ENCODE measurements at regions not wholly inside any gene's neighbourhood (a gene's known extent, or its start where the extent isn't known, plus 50 kb on each side); places are given as distances from the start of the nearest gene placed in this dataset.
"Not testable (repeated sequence)": the region's sequence is repeated elsewhere in the genome, so short reads cannot be mapped to it uniquely, and the experiment has no call there.

GRCh38 chr10:23493711-23494110 is 54.8 kb downstream of the OTUD1 start:
- no peak for DNase-seq (ENCODE audit: low read depth in 2 of 2)

GRCh38 chr10:23496727-23497126 is 57.9 kb downstream of the OTUD1 start:
- no peak for DNase-seq (ENCODE audit: low read depth in 2 of 2)

DNA sequence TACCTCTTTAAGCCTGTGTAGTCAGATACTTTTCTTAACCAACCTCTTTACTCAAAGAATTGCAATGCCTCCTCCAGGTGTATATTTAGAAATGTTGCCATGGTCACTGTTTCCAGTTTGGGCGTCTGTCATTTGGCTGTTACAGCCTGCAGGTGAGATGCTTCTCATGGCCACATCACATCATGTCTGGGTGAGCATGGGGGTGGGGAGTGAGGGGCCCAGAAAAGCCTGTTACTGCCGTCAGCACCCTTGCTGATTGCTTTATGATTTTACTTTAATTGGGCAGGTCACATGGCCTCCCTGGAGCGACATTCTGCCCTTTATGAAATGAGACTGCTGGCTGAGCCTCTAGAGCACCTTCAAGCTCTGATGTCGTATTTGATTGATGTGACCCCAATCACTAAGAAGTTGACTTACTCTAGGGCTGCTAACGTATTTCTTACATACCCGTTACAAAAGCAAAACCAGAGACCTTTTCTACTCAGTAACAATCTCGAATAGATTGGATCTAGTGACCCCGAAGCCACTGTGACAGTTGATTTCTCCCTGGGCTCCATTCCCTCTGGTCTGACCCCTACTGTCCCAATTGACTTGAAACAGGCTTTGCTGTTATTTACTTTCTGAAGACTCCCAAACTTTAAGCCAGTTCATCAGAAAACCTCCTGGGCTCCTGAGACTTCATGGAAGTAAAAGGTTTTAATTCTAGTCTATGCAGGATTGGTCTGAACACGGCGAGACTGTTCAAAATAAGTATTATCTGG is 60.7 kb downstream of the OTUD1 start:
- DNase-seq (ENCODE audit: low read depth in 2 of 2), result no peak

DNA sequence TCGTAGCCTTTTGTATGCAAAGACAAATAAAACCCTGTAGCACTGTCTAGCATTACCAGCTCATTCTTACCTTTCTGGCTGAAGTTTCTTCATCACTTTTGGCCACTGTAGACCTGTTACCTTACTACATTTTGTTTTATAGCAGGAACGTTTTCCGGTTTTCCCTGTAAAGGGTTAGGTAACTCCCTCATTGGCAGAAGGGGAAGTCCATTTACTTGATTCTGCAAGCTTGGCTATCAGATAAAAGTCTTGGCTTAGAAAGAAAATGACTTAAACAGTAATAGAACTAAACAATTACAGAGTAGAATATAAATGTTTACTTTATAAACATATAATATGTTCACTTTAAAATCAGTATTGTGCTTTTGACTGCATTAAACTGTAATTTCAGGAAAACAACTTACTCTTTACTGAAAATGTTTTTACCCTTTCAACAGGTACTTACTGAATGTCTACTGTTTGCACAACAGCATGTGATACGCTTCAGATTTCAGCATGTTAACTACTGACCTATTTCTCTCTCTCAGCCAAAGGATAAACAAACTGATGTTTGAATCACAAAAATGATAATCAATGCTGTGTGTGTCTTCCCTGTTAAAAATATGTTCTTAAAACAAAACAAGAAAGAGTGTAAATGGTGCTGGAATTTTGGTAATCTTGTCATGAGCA is 67.1 kb downstream of the OTUD1 start:
- no peak for DNase-seq (ENCODE audit: low read depth in 2 of 2)

DNA sequence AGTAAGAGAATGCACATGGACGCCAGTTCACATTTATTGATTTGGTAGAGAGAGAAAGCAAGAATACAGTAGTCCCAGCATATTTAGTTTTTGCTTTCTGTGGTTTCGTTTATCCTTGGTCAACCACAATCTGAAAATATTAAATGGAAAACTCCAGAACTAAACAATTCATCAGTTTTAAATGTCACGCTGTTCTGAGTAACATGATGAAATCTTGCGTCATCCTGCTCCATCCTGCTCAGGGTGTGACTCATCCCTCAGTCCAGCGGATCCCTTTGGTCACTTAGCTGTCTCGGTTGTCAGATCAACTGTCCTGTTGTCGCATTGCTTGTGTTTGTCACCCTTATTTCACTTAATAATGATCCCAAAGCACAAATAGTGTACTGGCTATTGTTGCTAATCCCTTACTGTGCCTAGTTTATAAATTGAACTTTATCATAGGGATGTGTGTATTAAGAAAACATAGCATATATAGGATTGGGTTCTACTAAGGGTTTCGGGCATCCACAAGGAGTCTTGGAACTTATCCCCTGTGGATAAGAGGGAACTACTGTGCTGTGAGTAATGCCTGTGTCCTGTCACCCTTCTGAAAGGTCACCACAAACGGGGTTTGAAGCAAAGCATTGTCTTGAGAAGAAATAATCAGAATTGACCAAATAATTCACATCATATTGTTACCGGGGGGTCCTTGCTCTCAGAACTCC is 73.6 kb downstream of the OTUD1 start:
- no peak for DNase-seq (ENCODE audit: low read depth in 2 of 2)

DNA sequence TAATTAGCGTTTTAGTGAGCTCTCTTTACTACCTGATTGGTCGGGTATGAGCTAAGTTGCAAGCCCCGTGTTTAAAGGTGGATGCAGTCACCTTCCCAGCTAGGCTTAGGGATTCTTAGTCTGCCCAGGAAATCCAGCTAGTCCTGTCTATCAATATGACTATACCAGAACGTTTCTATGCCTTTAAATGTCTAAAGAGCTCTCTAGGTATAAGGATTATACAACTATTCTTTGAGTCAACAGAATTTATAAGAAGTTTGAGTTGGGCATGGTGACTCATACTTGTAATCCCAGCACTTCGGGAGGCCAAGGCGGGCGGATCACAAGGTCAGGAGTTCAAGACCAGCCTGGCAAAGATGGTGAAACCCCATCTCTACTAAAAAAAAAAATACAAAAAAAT is 74.7 kb downstream of the OTUD1 start:
- not testable (repeated sequence) for DNase-seq (ENCODE audit: low read depth in 2 of 2)

DNA sequence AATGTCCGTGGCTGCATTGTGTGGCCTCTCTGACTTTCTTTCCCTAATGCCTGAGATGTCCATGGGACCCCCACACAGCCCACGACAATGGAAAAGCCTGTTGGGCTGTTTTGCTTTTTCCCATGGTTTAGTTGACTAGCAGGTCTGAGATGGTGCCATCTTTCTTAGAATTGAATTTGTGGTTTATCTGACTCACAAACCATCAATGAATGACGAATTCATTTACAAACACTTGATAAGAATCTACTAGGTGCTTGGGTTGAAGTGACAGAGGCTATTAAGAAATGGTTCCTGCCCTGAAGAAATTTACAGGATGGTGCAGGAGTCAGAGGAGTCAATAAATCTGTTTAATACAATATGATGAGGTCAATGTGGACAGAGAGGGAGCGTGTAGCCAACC is 75.4 kb downstream of the OTUD1 start:
- no peak for DNase-seq (ENCODE audit: low read depth in 2 of 2)

GRCh38 chr10:23516530-23516929 is 77.7 kb downstream of the OTUD1 start:
- DNase-seq (ENCODE audit: low read depth in 2 of 2), result no peak

- DNase-seq (ENCODE audit: low read depth in 2 of 2), result no peak
These were observed 78.3 kb downstream of the OTUD1 start for GRCh38 chr10:23517155-23517554.

DNA sequence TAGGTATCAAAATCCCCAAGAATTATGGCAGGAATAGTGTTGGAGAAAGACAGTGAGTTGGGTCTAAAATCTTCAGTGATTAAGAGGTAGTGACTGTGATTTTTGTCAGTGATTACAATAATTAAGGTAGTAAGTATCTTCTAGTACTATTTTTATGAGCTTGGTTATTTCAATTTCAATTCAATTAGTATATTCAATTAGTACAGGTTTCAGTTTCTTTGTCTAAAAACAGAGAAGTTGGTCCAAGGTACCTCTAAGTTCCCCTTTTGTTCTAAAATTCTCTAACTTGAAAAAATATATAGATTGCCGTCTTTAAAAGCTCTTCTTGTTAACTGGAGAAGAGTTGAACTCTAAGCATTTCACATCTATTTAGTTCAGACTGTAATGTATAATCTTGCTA is 82.9 kb downstream of the OTUD1 start:
- no peak for DNase-seq (ENCODE audit: low read depth in 2 of 2)

GRCh38 chr10:23522345-23522744 is 83.5 kb downstream of the OTUD1 start:
- no peak for DNase-seq (ENCODE audit: low read depth in 2 of 2)

GRCh38 chr10:23523251-23523650 is 84.4 kb downstream of the OTUD1 start:
- no peak for DNase-seq (ENCODE audit: low read depth in 2 of 2)

DNA sequence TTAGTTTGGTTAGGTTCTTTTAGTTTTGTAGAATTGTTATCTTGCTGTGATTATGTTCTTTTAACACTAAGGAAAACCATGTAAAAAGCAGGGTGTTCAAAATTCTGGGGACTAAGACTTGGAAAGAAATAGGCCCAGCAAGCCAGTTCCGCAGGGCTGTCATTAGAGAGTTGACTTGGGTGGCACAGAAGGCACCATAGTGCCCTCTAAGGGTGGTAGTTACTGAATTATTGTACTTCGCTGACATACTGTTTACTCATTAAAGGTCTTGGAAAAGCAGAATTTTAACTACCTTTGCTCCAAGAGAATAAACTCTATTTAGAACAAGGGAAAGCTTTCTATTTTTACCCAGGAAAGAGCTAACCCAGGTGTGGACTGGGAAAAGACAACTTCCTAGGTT is 86.5 kb downstream of the OTUD1 start:
- no peak for DNase-seq (ENCODE audit: low read depth in 2 of 2)

- no peak for DNase-seq (ENCODE audit: low read depth in 2 of 2)
These were observed 89.5 kb downstream of the OTUD1 start for GRCh38 chr10:23528419-23528818.

DNA sequence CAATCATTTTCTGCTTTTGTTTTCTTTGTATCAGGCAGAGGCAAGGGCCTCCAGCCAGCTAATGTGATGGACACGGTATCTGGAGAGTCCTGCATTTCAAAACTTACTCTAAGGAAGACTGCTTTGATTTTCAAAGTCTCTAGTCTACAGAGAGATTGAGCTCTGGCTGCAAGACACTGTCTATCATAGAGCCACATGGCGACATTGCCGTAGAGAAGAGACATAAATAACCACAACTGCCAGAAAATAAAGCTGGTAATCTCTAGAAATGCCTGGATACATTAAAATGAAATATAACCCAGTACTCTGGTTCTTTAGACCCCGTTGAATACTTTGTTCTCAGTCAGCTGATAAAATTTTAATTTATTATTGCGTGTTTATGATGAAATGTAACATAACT is 90.8 kb downstream of the OTUD1 start:
- no peak for DNase-seq (ENCODE audit: low read depth in 2 of 2)

- no peak for DNase-seq (ENCODE audit: low read depth in 2 of 2)
These were observed 91.2 kb downstream of the OTUD1 start for GRCh38 chr10:23530079-23530478.

DNA sequence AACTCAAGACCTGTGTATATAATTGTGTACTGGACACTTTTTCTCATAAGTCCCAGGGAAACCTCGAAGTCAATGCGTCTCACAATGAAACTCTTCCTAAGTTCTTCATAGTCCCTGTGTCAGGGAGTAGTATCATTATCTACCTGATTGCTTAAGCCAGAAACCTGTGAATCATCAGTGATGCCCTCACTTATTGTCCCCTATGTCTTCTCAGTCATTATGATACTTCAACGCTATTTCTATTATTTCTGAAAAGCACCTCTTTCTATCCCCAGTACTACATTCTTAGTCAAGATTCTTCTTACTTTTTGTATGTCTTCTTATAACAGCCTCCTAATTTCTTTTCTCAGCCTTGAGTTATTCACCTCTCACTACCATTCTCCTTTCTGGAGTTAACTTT is 94.3 kb downstream of the OTUD1 start:
- DNase-seq (ENCODE audit: low read depth in 2 of 2), result no peak

DNA sequence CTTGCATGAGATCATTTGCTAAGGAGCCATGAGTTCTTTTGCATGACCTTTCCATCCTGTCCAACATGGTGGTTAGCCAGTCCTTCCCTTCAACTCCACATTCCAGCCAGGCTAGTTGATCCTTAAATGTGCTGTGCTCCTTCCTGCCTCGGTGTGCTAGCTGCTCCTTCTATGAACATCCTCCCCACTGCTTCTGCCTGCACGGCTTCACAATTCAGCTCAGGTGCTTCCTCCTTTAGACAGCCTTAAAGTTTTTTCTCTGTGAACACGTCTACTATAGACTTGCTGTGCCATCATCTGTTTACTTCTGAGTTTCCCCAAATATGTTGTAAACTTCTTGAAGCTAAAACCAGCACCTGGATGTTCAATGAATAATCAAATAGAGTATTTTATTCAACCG is 95.5 kb downstream of the OTUD1 start:
- no peak for DNase-seq (ENCODE audit: low read depth in 2 of 2)

- DNase-seq (ENCODE audit: low read depth in 2 of 2), result no peak
These were observed 95.9 kb downstream of the OTUD1 start for GRCh38 chr10:23534761-23535160.

DNA sequence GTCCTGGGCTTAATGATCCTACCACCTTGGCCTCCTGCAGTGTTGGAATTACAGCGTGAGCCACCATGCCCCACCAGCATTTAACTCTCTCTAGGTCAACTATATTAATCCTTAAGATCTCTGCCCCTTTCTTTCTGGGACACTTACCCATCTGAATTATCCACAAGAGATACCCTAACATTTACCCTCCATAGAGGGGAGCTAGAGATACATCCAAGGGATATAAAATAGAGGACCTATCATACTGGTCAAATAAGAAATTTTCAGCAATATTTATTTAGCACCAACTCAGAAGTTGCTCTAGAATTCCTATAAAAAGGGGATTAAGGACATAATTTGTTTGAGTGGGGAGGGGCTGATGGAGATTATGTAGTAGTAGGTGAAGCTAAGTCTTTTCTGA is 96.5 kb downstream of the OTUD1 start:
- no peak for DNase-seq (ENCODE audit: low read depth in 2 of 2)

GRCh38 chr10:23538968-23539367 is 100.1 kb downstream of the OTUD1 start:
- no peak for DNase-seq (ENCODE audit: low read depth in 2 of 2)

GRCh38 chr10:23540401-23541030 is 101.6 kb downstream of the OTUD1 start:
- DNase-seq (ENCODE audit: low read depth in 2 of 2), result no peak
